ENCODE measurements at regions not wholly inside any gene's neighbourhood (a gene's known extent, or its start where the extent isn't known, plus 50 kb on each side); places are given as distances from the start of the nearest gene placed in this dataset.
"Not testable (repeated sequence)": the region's sequence is repeated elsewhere in the genome, so short reads cannot be mapped to it uniquely, and the experiment has no call there.

- H3K4me1 ChIP-seq (ENCODE audit: control insufficient read depth in 1 of 2, low read depth in 2 of 2): no peaks in the 10 kb centered on the region
- no peaks in the 10 kb centered on the region for H3K36me3 ChIP-seq
- DNase-seq (ENCODE audit: low spot score) (no peak), ATAC-seq (ENCODE audit: insufficient number of reproducible peaks, low FRiP score, low read depth) (no peak)
- no peak overlapping the region for H3K27ac ChIP-seq
- TF ChIP-seq CTCF (IDR thresholded peaks at IDR 0.05): no peak
- no peaks in the 10 kb centered on the region for H3K27me3 ChIP-seq (replicated peaks; ENCODE audit: insufficient read depth)
- no peaks in the 10 kb centered on the region for H3K9me3 ChIP-seq
- no peak overlapping the region for H3K4me3 ChIP-seq
Observed at GRCh38 chr5:25412116-25412661, 767.4 kb upstream of the CDH10 start.

- H3K36me3 ChIP-seq; H3K4me3 ChIP-seq; H3K4me1 ChIP-seq (ENCODE audit: control insufficient read depth in 1 of 2, low read depth in 2 of 2); H3K27ac ChIP-seq; DNase-seq (ENCODE audit: low spot score); H3K9me3 ChIP-seq; H3K27me3 ChIP-seq (replicated peaks; ENCODE audit: insufficient read depth); ATAC-seq (ENCODE audit: insufficient number of reproducible peaks, low FRiP score, low read depth): not testable (repeated sequence)
Observed at GRCh38 chr5:25407365-25407764, 762.6 kb upstream of the CDH10 start.

- no peak for TF ChIP-seq CTCF (IDR thresholded peaks at IDR 0.05)
- Histone ChIP-seq H3K36me3 (no peaks in the 10 kb centered on the region), H3K27me3 (replicated peaks; ENCODE audit: insufficient read depth) (no peaks in the 10 kb centered on the region), H3K27ac (no peak overlapping the region), H3K9me3 (no peaks in the 10 kb centered on the region), H3K4me3 (no peak overlapping the region), H3K4me1 (ENCODE audit: control insufficient read depth in 1 of 2, low read depth in 2 of 2) (no peaks in the 10 kb centered on the region)
- DNase-seq (ENCODE audit: low spot score) (no peak), ATAC-seq (ENCODE audit: insufficient number of reproducible peaks, low FRiP score, low read depth) (no peak)
Observed at GRCh38 chr5:25405850-25406249, 761.1 kb upstream of the CDH10 start.

GRCh38 chr5:25399878-25400480 is 755.2 kb upstream of the CDH10 start:
- no peaks in the 10 kb centered on the region for H3K27me3 ChIP-seq (replicated peaks; ENCODE audit: insufficient read depth)
- no peak for ATAC-seq (ENCODE audit: insufficient number of reproducible peaks, low FRiP score, low read depth)
- TF ChIP-seq CTCF (IDR thresholded peaks at IDR 0.05): no peak

GRCh38 chr5:25393957-25394356 is 749.2 kb upstream of the CDH10 start:
- TF ChIP-seq CTCF (IDR thresholded peaks at IDR 0.05): no peak
- no peak for ATAC-seq (ENCODE audit: insufficient number of reproducible peaks, low FRiP score, low read depth)

More at GRCh38 chr5:25399878-25400480, 755.2 kb upstream of the CDH10 start:
- no peaks in the 10 kb centered on the region for H3K36me3 ChIP-seq
- H3K4me3 ChIP-seq: no peak overlapping the region
- H3K4me1 ChIP-seq (ENCODE audit: control insufficient read depth in 1 of 2, low read depth in 2 of 2): no peaks in the 10 kb centered on the region
- no peak overlapping the region for H3K27ac ChIP-seq
- no peaks in the 10 kb centered on the region for H3K9me3 ChIP-seq
- DNase-seq (ENCODE audit: low spot score): no peak

GRCh38 chr5:25393256-25393655 is 748.5 kb upstream of the CDH10 start:
- no peak overlapping the region for H3K27ac ChIP-seq
- H3K4me3 ChIP-seq: no peak overlapping the region
- no peak for TF ChIP-seq CTCF (IDR thresholded peaks at IDR 0.05)
- no peaks in the 10 kb centered on the region for H3K27me3 ChIP-seq (replicated peaks; ENCODE audit: insufficient read depth)
- no peak for ATAC-seq (ENCODE audit: insufficient number of reproducible peaks, low FRiP score, low read depth)
- H3K36me3 ChIP-seq: no peaks in the 10 kb centered on the region
- no peak for DNase-seq (ENCODE audit: low spot score)
- no peaks in the 10 kb centered on the region for H3K9me3 ChIP-seq
- no peaks in the 10 kb centered on the region for H3K4me1 ChIP-seq (ENCODE audit: control insufficient read depth in 1 of 2, low read depth in 2 of 2)

More at GRCh38 chr5:25393957-25394356, 749.2 kb upstream of the CDH10 start:
- no peak for DNase-seq (ENCODE audit: low spot score)
- Histone ChIP-seq H3K4me1 (ENCODE audit: control insufficient read depth in 1 of 2, low read depth in 2 of 2) (no peaks in the 10 kb centered on the region), H3K27me3 (replicated peaks; ENCODE audit: insufficient read depth) (no peaks in the 10 kb centered on the region), H3K27ac (no peak overlapping the region), H3K4me3 (no peak overlapping the region), H3K9me3 (no peaks in the 10 kb centered on the region), H3K36me3 (no peaks in the 10 kb centered on the region)
